HUES64 (cell line): ENCODE measurements at regions not wholly inside any gene's neighbourhood (a gene's known extent, or its start where the extent isn't known, plus 50 kb on each side); places are given as distances from the start of the nearest gene placed in this dataset.

ENCODE experiments used
- H3K27ac ChIP-seq: 2 replicates; pipeline ENCODE4 v1.7.0; 2013; ENCODE audit warnings: low read depth, low read length, inconsistent platforms
- H3K27me3 ChIP-seq: 2 replicates; pipeline ENCODE4 v1.6.1; 2013; ENCODE audit warnings: mild to moderate bottlenecking, low read length; ENCODE audit not compliant: insufficient read depth
- H3K36me3 ChIP-seq: 2 replicates; pipeline ENCODE4 v1.6.1; 2013; ENCODE audit warnings: mild to moderate bottlenecking, low read length; ENCODE audit not compliant: insufficient read depth
- H3K4me1 ChIP-seq: 2 replicates; pipeline ENCODE4 v1.6.1; 2013; ENCODE audit warnings: mild to moderate bottlenecking, low read length, moderate library complexity; ENCODE audit not compliant: insufficient read depth
- H3K4me3 ChIP-seq: 2 replicates; pipeline ENCODE4 v1.5.1; 2013; ENCODE audit warnings: mild to moderate bottlenecking, low read length, moderate library complexity
- H3K9ac ChIP-seq: 2 replicates; pipeline ENCODE4 v1.6.1; 2013; ENCODE audit warnings: mild to moderate bottlenecking, low read depth, low read length
- H3K9me3 ChIP-seq: 2 replicates; pipeline ENCODE4 v1.6.1; 2013; ENCODE audit warnings: low read depth, low read length; ENCODE audit not compliant: insufficient read depth
- WGBS: fragments of 150-250, 120-280 bp; methylation state at CpG from one replicate; pipeline ENCODE4 v1.1.7; 2013; ENCODE audit warnings: missing lambda C conversion rate; 5-methylcytosine and 5-hydroxymethylcytosine counted together

DNA sequence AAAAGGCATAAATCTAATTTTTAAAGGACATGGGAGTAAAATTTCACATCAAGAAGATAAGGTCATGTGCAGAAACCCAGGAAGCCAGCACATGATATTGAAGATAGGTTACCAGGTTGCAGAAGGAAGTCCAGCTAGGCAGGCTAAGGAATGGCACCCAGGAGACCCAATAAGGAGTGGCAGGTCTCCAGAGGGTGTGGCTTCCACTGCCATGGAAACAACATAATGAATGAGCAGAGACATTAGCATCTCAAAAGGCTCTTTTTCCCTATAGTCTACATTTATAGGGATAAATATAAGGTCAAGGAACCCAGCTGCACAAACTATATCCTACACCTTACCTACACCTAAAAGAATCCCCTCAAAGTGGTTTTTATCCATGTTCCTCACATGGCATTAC lies 275.9 kb downstream of the RPS29 start:
- H3K9me3 ChIP-seq: no peaks in the 10 kb centered on the region
- no peak overlapping the region for H3K27ac ChIP-seq
- no peaks in the 10 kb centered on the region for H3K36me3 ChIP-seq
- no peaks in the 10 kb centered on the region for H3K27me3 ChIP-seq
- no peak overlapping the region for H3K4me3 ChIP-seq
- no peak overlapping the region for H3K9ac ChIP-seq
- H3K4me1 ChIP-seq: peaks cover 3% of the 10 kb centered on the region; the same call in 1 of the 2 replicates

- Histone ChIP-seq H3K27ac (no peak overlapping the region), H3K4me3 (no peak overlapping the region), H3K27me3 (no peaks in the 10 kb centered on the region), H3K9ac (no peak overlapping the region), H3K36me3 (no peaks in the 10 kb centered on the region), H3K4me1 (peaks cover 3% of the 10 kb centered on the region; the same call in 1 of the 2 replicates), H3K9me3 (no peaks in the 10 kb centered on the region)
- 0% methylated on average over 1 of the region's 1 CpG for WGBS
These were observed 279.9 kb downstream of the RPS29 start for GRCh38 chr14:49306152-49306751.

DNA sequence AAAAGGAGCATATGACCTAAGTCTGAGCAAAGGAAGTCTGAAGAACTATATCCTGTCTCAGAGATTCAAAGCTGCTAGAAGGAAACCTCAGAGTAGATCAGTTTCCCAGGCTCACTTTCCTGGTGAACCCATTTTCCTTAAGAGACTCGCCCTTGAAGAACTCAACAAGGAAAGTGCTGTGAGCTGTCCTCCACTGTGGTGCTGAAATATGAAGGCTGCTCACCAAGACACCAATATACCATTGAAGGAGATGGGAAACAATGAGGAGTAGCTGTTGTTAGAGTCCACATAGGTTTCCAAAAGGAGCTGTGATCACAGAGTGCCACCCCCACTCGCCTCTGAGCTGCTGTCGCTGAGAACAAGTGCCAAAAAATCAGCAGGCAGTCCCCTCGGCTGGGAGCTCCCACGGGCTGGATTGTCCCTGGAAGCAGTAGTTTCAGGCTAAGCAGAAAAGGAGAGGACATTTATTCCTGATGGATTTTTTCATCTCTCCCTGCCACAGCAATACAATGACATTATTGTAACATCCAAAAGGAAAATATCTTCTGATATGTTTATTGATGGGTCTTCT lies 282.1 kb downstream of the RPS29 start:
- Histone ChIP-seq H3K36me3 (no peaks in the 10 kb centered on the region), H3K9me3 (no peaks in the 10 kb centered on the region), H3K4me1 (no peaks in the 10 kb centered on the region), H3K27me3 (no peaks in the 10 kb centered on the region), H3K9ac (no peak overlapping the region), H3K27ac (no peak overlapping the region), H3K4me3 (no peak overlapping the region)
- WGBS: 31% methylated on average over 5 of the region's 5 CpGs

GRCh38 chr14:49297102-49297501 lies 289.1 kb downstream of the RPS29 start:
- H3K27ac ChIP-seq: no peak overlapping the region
- peaks cover 3% of the 10 kb centered on the region; the same call in 1 of the 2 replicates for H3K4me1 ChIP-seq
- WGBS: 87% methylated on average over 3 of the region's 3 CpGs
- no peak overlapping the region for H3K4me3 ChIP-seq
- no peaks in the 10 kb centered on the region for H3K27me3 ChIP-seq
- no peaks in the 10 kb centered on the region for H3K36me3 ChIP-seq
- H3K9me3 ChIP-seq: no peaks in the 10 kb centered on the region
- H3K9ac ChIP-seq: no peak overlapping the region; the same call in 1 of the 2 replicates

GRCh38 chr14:49294621-49295148 lies 291.5 kb downstream of the RPS29 start:
- 58% methylated on average over 5 of the region's 5 CpGs for WGBS

DNA sequence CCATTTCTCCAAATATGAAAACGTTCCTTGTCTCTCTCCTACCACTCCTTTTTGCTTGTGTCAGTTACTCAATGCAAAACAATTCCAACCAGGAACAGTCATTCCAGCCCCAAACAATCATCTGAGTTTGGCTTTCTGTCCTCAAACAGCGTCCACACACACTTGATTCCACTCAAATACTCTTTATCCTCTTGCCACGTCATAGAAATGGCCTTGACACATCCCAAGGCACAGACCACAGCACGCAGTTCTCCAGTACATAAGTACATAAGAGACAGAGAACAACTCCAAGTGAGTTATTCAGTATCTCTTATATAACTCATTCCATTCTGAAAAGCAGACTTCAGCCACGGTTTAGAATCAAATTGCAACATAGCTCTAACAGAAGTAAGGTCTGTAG lies 299.2 kb downstream of the RPS29 start:
- 74% methylated on average over 5 of the region's 5 CpGs for WGBS
- Histone ChIP-seq H3K4me1 (no peaks in the 10 kb centered on the region), H3K4me3 (no peak overlapping the region), H3K27ac (no peak overlapping the region), H3K9me3 (no peaks in the 10 kb centered on the region), H3K27me3 (no peaks in the 10 kb centered on the region), H3K9ac (no peak overlapping the region), H3K36me3 (no peaks in the 10 kb centered on the region)

More at GRCh38 chr14:49294621-49295148, 291.5 kb downstream of the RPS29 start:
- Histone ChIP-seq H3K9ac (no peak overlapping the region), H3K36me3 (no peaks in the 10 kb centered on the region), H3K27me3 (no peaks in the 10 kb centered on the region), H3K4me3 (no peak overlapping the region), H3K27ac (no peak overlapping the region), H3K9me3 (no peaks in the 10 kb centered on the region), H3K4me1 (peaks cover 3% of the 10 kb centered on the region; the same call in 1 of the 2 replicates)

GRCh38 chr14:49286257-49286983 lies 299.8 kb downstream of the RPS29 start:
- WGBS: 96% methylated on average over 1 of the region's 1 CpG
- no peak overlapping the region for H3K9ac ChIP-seq

GRCh38 chr14:49280566-49280965 lies 305.6 kb downstream of the RPS29 start:
- Histone ChIP-seq H3K36me3 (no peaks in the 10 kb centered on the region), H3K4me3 (no peak overlapping the region), H3K27me3 (no peaks in the 10 kb centered on the region), H3K27ac (no peak overlapping the region), H3K9ac (no peak overlapping the region), H3K4me1 (peaks cover 4% of the 10 kb centered on the region; the same call in 1 of the 2 replicates), H3K9me3 (no peaks in the 10 kb centered on the region)
- whole genome bisulfite sequencing: 89% methylated on average over 1 of the region's 1 CpG

More at GRCh38 chr14:49286257-49286983, 299.8 kb downstream of the RPS29 start:
- Histone ChIP-seq H3K36me3 (no peaks in the 10 kb centered on the region), H3K9me3 (no peaks in the 10 kb centered on the region), H3K27me3 (no peaks in the 10 kb centered on the region), H3K4me3 (no peak overlapping the region), H3K4me1 (peaks cover 4% of the 10 kb centered on the region; the same call in 1 of the 2 replicates), H3K27ac (no peak overlapping the region)

DNA sequence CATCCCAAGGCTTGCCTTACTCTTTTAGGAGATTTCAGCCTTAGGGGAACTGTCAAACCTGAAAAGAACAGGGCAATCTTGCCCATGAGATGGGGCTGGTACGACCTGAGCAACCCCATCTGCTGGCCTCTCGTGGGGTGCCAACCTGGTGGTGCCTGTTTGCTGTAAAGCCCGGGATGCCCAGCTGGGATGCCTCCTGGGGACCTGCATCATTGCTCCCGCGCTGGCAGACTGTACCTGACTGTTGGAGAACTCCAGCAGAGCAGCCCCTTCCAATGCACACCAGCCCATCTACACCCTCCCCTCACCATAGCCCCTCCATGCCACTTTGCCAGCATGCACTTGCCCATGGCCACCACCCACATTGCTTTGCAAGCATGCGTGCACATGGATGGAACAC lies 335.7 kb downstream of the RPS29 start:
- H3K27me3 ChIP-seq: no peaks in the 10 kb centered on the region
- 96% methylated on average over 6 of the region's 6 CpGs for WGBS
- no peak overlapping the region for H3K4me3 ChIP-seq
- H3K9me3 ChIP-seq: no peaks in the 10 kb centered on the region
- H3K27ac ChIP-seq: no peak overlapping the region
- H3K36me3 ChIP-seq: no peaks in the 10 kb centered on the region
- H3K4me1 ChIP-seq: no peaks in the 10 kb centered on the region
- H3K9ac ChIP-seq: no peak overlapping the region

- H3K9ac ChIP-seq: no peak overlapping the region
- H3K27ac ChIP-seq: no peak overlapping the region
- H3K9me3 ChIP-seq: no peaks in the 10 kb centered on the region
- no peaks in the 10 kb centered on the region for H3K36me3 ChIP-seq
- H3K4me3 ChIP-seq: no peak overlapping the region
- no peaks in the 10 kb centered on the region for H3K4me1 ChIP-seq
- 86% methylated on average over 4 of the region's 4 CpGs for WGBS
- no peaks in the 10 kb centered on the region for H3K27me3 ChIP-seq
These were observed 336.1 kb downstream of the RPS29 start for GRCh38 chr14:49250109-49250508.

- Histone ChIP-seq H3K9ac (no peak overlapping the region), H3K9me3 (no peaks in the 10 kb centered on the region), H3K27ac (no peak overlapping the region), H3K27me3 (no peaks in the 10 kb centered on the region), H3K4me1 (no peaks in the 10 kb centered on the region), H3K4me3 (no peak overlapping the region), H3K36me3 (no peaks in the 10 kb centered on the region)
These were observed 337.2 kb downstream of the RPS29 start for GRCh38 chr14:49249022-49249421.
